Tibial artery (tissue), 4 donors: ENCODE measurements at regions not wholly inside any gene's neighbourhood (a gene's known extent, or its start where the extent isn't known, plus 50 kb on each side); places are given as distances from the start of the nearest gene placed in this dataset.

Source experiments
- DNase-seq, 2 donors: peaks; one replicate each; pipeline ENCODE4 v3.0.0-alpha.2; 2019
- H3K27ac ChIP-seq, 2 donors: fragments of 200-600 bp; sonication (generic) in 1 of 2; 1 replicate in 1 of 2; 2 replicates in 1 of 2; pipeline ENCODE4 v1.5.1; 2018 to 2019; ENCODE audit warnings: mild to moderate bottlenecking in 1 of 2
- H3K27me3 ChIP-seq, 2 donors: fragments of 200-600 bp; sonication (generic) in 1 of 2; one replicate each; pipeline versions ENCODE4 v1.5.1 to v1.6.0; 2016 to 2019
- H3K36me3 ChIP-seq, 3 donors: fragments of 200-600 bp; sonication (generic) in 2 of 3; one replicate each; pipeline ENCODE4 v1.5.1; 2016 to 2019; ENCODE audit warnings: mild to moderate bottlenecking in 2 of 3
- H3K4me1 ChIP-seq, 4 donors: fragments of 200-600 bp; sonication (generic) in 2 of 4; 1 replicate in 3 of 4; 2 replicates in 1 of 4; pipeline ENCODE4 v1.5.1; 2016 to 2019
- H3K4me3 ChIP-seq, 2 donors: fragments of 200-600 bp; sonication (generic) in 1 of 2; 1 replicate in 1 of 2; 2 replicates in 1 of 2; pipeline ENCODE4 v1.5.1; 2018 to 2019; ENCODE audit warnings: mild to moderate bottlenecking in 2 of 2
- H3K9me3 ChIP-seq, 3 donors: fragments of 200-600 bp; sonication (generic) in 1 of 3; one replicate each; pipeline ENCODE4 v1.5.1; 2016 to 2019
- CTCF ChIP-seq, 2 experiments: fragments of 200-600 bp in 1 of 2; fragments of 450-650 bp in 1 of 2; IDR thresholded peaks; one replicate each; pipeline ENCODE4 v1.5.1; 2017 to 2019; ENCODE audit warnings: antibody characterized with exemption in 2 of 2, mild to moderate bottlenecking in 1 of 2, moderate library complexity in 1 of 2
- intact Hi-C: fragments of 100-400 bp; cut with DNase I; formaldehyde crosslinking; loops from one replicate; pipeline ENCODE4 v1.15.0; 2023; ENCODE audit warnings: low total_unique reads

DNA sequence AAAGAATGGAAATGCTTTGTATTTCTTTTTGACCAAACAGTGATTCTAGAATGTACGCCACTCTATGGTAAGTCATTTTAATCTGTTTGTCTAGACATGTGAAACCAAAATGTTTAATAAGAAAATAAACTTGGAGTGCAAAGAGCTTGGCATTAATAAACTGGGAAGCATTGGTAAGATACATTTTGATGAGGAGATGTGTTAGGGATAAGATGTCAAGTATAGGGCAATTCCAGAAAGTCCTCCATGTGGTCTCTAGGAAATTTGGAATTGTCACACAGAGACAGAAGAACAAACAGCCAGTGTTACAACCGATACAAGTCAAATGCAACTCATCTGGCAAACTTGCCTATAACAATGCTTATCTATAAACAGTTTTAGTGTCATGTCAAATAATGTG is 410.7 kb upstream of the SEMA3A start:
- Histone ChIP-seq H3K9me3 (peaks cover 0 to 9% (median 7%) of the 10 kb centered on the region in 3 donors), H3K4me3 (no peak overlapping the region), H3K27me3 (no peaks in the 10 kb centered on the region), H3K4me1 (no peaks in the 10 kb centered on the region), H3K27ac (no peak overlapping the region), H3K36me3 (no peaks in the 10 kb centered on the region)
- no peak for TF ChIP-seq CTCF (IDR thresholded peaks at IDR 0.05)
- intact Hi-C loops = no loop called here
- no peak for DNase-seq

DNA sequence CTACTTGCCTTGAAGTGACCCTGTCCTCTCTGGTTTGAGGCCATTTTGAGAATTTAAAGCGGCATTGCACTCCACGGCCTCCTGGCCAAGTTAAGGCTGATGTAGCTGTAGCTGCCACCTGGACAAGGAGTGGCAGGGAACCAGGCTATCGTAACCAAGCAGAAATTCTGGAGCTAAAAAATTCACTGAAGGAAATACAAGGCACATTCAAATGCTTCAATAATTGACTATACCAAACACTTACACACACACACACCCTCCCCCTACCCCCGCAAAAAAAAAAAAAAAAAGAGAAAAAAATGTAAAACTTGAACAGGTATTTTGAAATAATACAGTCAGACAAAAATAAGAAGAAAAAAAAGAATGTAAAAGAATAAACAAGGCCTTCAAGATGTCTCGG is 409.0 kb upstream of the SEMA3A start:
- H3K4me1 ChIP-seq = no peaks in the 10 kb centered on the region

GRCh38 chr7:84595026-84595425 is 400.4 kb upstream of the SEMA3A start:
- H3K27ac ChIP-seq = no peak overlapping the region
- H3K9me3 ChIP-seq = no peaks in the 10 kb centered on the region
- H3K27me3 ChIP-seq = no peaks in the 10 kb centered on the region
- no peak overlapping the region for H3K4me3 ChIP-seq
- H3K4me1 ChIP-seq = no peaks in the 10 kb centered on the region
- no peaks in the 10 kb centered on the region for H3K36me3 ChIP-seq
- no peak for TF ChIP-seq CTCF (IDR thresholded peaks at IDR 0.05)
- no peak for DNase-seq
- intact Hi-C loops = no loop called here

More for the DNA sequence above, 409.0 kb upstream of the SEMA3A start:
- no peak overlapping the region for H3K27ac ChIP-seq
- intact Hi-C loops = no loop called here
- peaks cover 0 to 9% (median 7%) of the 10 kb centered on the region in 3 donors for H3K9me3 ChIP-seq
- H3K27me3 ChIP-seq = no peaks in the 10 kb centered on the region
- no peak for DNase-seq
- no peaks in the 10 kb centered on the region for H3K36me3 ChIP-seq
- no peak overlapping the region for H3K4me3 ChIP-seq
- TF ChIP-seq CTCF (IDR thresholded peaks at IDR 0.05) = no peak

- H3K27ac ChIP-seq = no peak overlapping the region
Observed at GRCh38 chr7:84591897-84592296, 397.3 kb upstream of the SEMA3A start.

GRCh38 chr7:84589012-84589411 is 394.4 kb upstream of the SEMA3A start:
- Histone ChIP-seq H3K9me3 (no peaks in the 10 kb centered on the region), H3K27ac (no peak overlapping the region), H3K36me3 (no peaks in the 10 kb centered on the region), H3K27me3 (no peaks in the 10 kb centered on the region), H3K4me3 (no peak overlapping the region), H3K4me1 (no peaks in the 10 kb centered on the region)
- intact Hi-C loops = no loop called here
- no peak for TF ChIP-seq CTCF (IDR thresholded peaks at IDR 0.05)
- no peak for DNase-seq

More at GRCh38 chr7:84591897-84592296, 397.3 kb upstream of the SEMA3A start:
- H3K27me3 ChIP-seq = no peaks in the 10 kb centered on the region
- H3K4me1 ChIP-seq = no peaks in the 10 kb centered on the region
- no peaks in the 10 kb centered on the region for H3K36me3 ChIP-seq
- TF ChIP-seq CTCF (IDR thresholded peaks at IDR 0.05) = no peak
- no peaks in the 10 kb centered on the region for H3K9me3 ChIP-seq
- H3K4me3 ChIP-seq = no peak overlapping the region
- intact Hi-C loops = no loop called here
- no peak for DNase-seq

DNA sequence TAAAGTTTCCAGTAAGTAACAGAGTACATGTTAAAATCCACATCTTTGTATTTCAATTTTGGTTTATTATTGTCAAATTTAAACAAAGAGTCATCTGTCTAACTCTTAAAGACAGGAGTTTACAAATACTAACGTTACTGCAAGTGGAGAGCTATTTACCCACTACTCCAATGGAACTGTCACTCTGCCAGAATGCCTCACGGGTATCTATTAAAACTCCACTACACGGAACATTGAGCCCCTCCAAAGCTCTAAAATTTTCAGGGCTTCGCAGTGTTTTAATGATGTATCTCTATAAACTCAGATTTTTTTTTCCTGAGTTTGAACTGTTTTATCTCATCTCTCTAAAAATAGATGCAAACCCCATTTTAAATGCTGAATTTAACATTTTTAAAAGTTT is 388.7 kb upstream of the SEMA3A start:
- no peak for DNase-seq
- Histone ChIP-seq H3K4me3 (no peak overlapping the region), H3K27me3 (no peaks in the 10 kb centered on the region), H3K4me1 (no peaks in the 10 kb centered on the region), H3K27ac (no peak overlapping the region), H3K9me3 (no peaks in the 10 kb centered on the region), H3K36me3 (no peaks in the 10 kb centered on the region)
- no peak for TF ChIP-seq CTCF (IDR thresholded peaks at IDR 0.05)
- intact Hi-C loops = no loop called here
